Lower lobe of right lung (tissue), 2 donors: ENCODE measurements at regions not wholly inside any gene's neighbourhood (a gene's known extent, or its start where the extent isn't known, plus 50 kb on each side); places are given as distances from the start of the nearest gene placed in this dataset.

Source experiments
- ATAC-seq, 2 donors: fragments of 200-7000 bp; cut with Tn5 transposase; one replicate each; pipeline ENCODE4 v1.9.1; 2020 to 2022; ENCODE audit warnings: mild to moderate bottlenecking in 2 of 2, moderate library complexity in 2 of 2
- DNase-seq: peaks from one replicate; pipeline ENCODE4 v3.0.0-alpha.2; 2020
- H3K27ac ChIP-seq: fragments of 200-600 bp; one replicate; pipeline ENCODE4 v1.8.0; 2022
- H3K27me3 ChIP-seq: fragments of 200-600 bp; one replicate; pipeline ENCODE4 v1.8.0; 2022; ENCODE audit warnings: low read depth
- H3K36me3 ChIP-seq: fragments of 200-600 bp; one replicate; pipeline ENCODE4 v1.8.0; 2022; ENCODE audit warnings: mild to moderate bottlenecking
- H3K4me1 ChIP-seq: fragments of 200-600 bp; one replicate; pipeline ENCODE4 v1.8.0; 2022
- H3K4me3 ChIP-seq: fragments of 200-600 bp; one replicate; pipeline ENCODE4 v1.8.0; 2022; ENCODE audit warnings: mild to moderate bottlenecking
- H3K9me3 ChIP-seq: fragments of 200-600 bp; one replicate; pipeline ENCODE4 v1.8.0; 2022
- intact Hi-C: fragments of 100-400 bp; cut with DNase I; formaldehyde crosslinking; loops from one replicate; pipeline ENCODE4 v1.11.0; 2022
- TF ChIP-seq, protein P1 (sequence below): fragments of 200-600 bp; IDR thresholded peaks from one replicate; pipeline ENCODE4 v1.8.0; 2022; ENCODE audit warnings: antibody characterized with exemption, mild to moderate bottlenecking
- donor health status: DM: no; HTN: yes; CAD: no; lungs with severe emphysema.

DNA sequence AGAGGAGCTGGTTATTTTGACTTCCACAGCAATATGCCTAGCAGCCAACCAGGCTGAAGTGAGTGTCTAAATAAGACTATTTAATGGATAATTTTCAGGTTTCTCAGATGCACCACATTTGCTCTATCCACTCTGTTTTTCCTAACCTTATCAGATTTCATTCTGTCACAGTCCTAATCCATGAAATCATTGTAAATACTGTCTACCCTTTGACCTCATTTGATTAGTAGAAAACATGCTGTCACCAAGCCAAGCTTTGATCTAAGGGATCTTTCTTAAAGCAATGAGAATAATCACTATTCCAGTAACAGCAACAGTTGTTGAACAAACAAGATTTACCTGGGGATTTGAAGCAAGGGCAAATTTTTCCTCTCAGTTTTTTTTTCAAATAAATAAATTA is 595.6 kb downstream of the LTN1 start:
- no peak overlapping the region for H3K4me3 ChIP-seq
- H3K9me3 ChIP-seq: no peaks in the 10 kb centered on the region
- TF ChIP-seq, protein P1, sequence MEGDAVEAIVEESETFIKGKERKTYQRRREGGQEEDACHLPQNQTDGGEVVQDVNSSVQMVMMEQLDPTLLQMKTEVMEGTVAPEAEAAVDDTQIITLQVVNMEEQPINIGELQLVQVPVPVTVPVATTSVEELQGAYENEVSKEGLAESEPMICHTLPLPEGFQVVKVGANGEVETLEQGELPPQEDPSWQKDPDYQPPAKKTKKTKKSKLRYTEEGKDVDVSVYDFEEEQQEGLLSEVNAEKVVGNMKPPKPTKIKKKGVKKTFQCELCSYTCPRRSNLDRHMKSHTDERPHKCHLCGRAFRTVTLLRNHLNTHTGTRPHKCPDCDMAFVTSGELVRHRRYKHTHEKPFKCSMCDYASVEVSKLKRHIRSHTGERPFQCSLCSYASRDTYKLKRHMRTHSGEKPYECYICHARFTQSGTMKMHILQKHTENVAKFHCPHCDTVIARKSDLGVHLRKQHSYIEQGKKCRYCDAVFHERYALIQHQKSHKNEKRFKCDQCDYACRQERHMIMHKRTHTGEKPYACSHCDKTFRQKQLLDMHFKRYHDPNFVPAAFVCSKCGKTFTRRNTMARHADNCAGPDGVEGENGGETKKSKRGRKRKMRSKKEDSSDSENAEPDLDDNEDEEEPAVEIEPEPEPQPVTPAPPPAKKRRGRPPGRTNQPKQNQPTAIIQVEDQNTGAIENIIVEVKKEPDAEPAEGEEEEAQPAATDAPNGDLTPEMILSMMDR: no peak
- no peak overlapping the region for H3K27ac ChIP-seq
- no peaks in the 10 kb centered on the region for H3K36me3 ChIP-seq
- H3K27me3 ChIP-seq: no peaks in the 10 kb centered on the region
- H3K4me1 ChIP-seq: no peaks in the 10 kb centered on the region
- ATAC-seq (no peak), DNase-seq (no peak)
- intact Hi-C loops: no loop called here

- ATAC-seq (no peak), DNase-seq (no peak)
- Histone ChIP-seq H3K27me3 (no peaks in the 10 kb centered on the region), H3K9me3 (no peaks in the 10 kb centered on the region), H3K27ac (no peak overlapping the region), H3K4me3 (no peak overlapping the region), H3K36me3 (no peaks in the 10 kb centered on the region), H3K4me1 (no peaks in the 10 kb centered on the region)
- TF ChIP-seq, protein P1: no peak
- intact Hi-C loops: no loop called here
These were observed 596.3 kb downstream of the LTN1 start for GRCh38 chr21:28396421-28396820.

- Histone ChIP-seq H3K4me3 (no peak overlapping the region), H3K27ac (no peak overlapping the region), H3K9me3 (no peaks in the 10 kb centered on the region), H3K4me1 (no peaks in the 10 kb centered on the region), H3K27me3 (no peaks in the 10 kb centered on the region), H3K36me3 (no peaks in the 10 kb centered on the region)
- intact Hi-C loops: no loop called here
- DNase-seq (peak; percentile 48), ATAC-seq (peak; percentile 76 to 81)
- TF ChIP-seq, protein P1: no peak
These were observed 599.4 kb downstream of the LTN1 start for GRCh38 chr21:28393279-28393678.

- Histone ChIP-seq H3K36me3 (no peaks in the 10 kb centered on the region), H3K27ac (no peak overlapping the region), H3K4me1 (no peaks in the 10 kb centered on the region), H3K9me3 (no peaks in the 10 kb centered on the region), H3K4me3 (no peak overlapping the region), H3K27me3 (no peaks in the 10 kb centered on the region)
- intact Hi-C loops: no loop called here
- ATAC-seq (no peak), DNase-seq (no peak)
- TF ChIP-seq, protein P1: no peak
These were observed 600.5 kb downstream of the LTN1 start for GRCh38 chr21:28391938-28392849.

DNA sequence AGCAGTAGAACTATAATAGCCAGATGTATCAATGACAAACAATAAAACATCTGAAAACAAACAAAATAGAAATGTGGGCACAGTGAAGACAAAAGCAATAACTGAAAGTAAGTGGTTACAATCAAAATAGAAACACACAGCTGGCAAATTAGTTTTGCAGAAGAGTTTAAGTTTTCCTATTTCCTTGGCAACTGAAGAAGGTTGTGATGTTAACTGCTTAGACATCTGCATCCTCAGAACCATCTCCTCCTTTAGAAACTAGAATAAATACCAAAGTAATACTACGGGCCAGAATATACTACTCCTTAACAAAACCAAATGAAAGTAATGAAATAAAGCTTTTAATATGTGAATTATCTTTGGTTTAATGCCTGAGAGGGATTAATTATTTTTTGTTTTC is 605.5 kb downstream of the LTN1 start:
- H3K4me1 ChIP-seq: no peaks in the 10 kb centered on the region
- TF ChIP-seq, protein P1: no peak
- H3K27ac ChIP-seq: no peak overlapping the region
- DNase-seq (no peak), ATAC-seq (no peak)
- H3K36me3 ChIP-seq: no peaks in the 10 kb centered on the region
- H3K27me3 ChIP-seq: no peaks in the 10 kb centered on the region
- no peaks in the 10 kb centered on the region for H3K9me3 ChIP-seq
- intact Hi-C loops: no loop called here
- no peak overlapping the region for H3K4me3 ChIP-seq
